ENCODE measurements at regions not wholly inside any gene's neighbourhood (a gene's known extent, or its start where the extent isn't known, plus 50 kb on each side); places are given as distances from the start of the nearest gene placed in this dataset.

GRCh38 chr15:54722342-54722986 is 474.3 kb downstream of the RSL24D1 start:
- Mint-ChIP-seq H3K4me3 (no peak overlapping the region), H3K4me1 (ENCODE audit: low read depth in 2 of 2) (no peaks in the 10 kb centered on the region), H3K9me3 (peaks cover 12 to 14% of the 10 kb centered on the region in 2 donors), H3K27me3 (peaks cover 0 to 4% of the 10 kb centered on the region in 2 donors), H3K27ac (no peak overlapping the region), H3K36me3 (ENCODE audit: insufficient read depth) (no peaks in the 10 kb centered on the region)
- DNase-seq = no peak
- no peak for ATAC-seq (replicated peaks)

DNA sequence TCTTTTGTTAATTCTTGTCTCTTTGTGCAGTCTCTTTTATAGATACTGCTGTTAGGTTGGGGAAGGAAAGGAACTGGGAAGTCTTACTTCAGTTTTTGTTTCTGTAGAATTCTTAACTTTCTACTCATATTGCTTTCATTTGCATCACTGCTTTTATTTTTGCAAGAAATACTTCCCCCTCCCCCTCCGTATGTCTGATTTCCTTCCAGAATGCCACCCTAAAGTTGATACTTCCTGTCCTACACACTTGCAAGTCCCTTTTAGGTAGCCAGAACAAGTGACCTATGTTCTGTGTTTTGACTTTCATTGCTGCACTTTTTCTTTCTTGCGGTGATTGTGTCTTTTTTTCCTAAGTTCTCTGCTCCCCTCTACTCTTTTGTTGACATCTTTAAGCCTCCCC is 477.4 kb downstream of the RSL24D1 start:
- ATAC-seq (replicated peaks) (no peak), DNase-seq (no peak)
- H3K4me3 Mint-ChIP-seq = no peak overlapping the region
- no peaks in the 10 kb centered on the region for H3K4me1 Mint-ChIP-seq (ENCODE audit: low read depth in 2 of 2)
- H3K27ac Mint-ChIP-seq = no peak overlapping the region
- peaks cover 0 to 4% of the 10 kb centered on the region in 2 donors for H3K27me3 Mint-ChIP-seq
- H3K36me3 Mint-ChIP-seq (ENCODE audit: insufficient read depth) = no peaks in the 10 kb centered on the region
- peaks cover 8 to 14% of the 10 kb centered on the region in 2 donors for H3K9me3 Mint-ChIP-seq

GRCh38 chr15:54707805-54708752 is 488.7 kb downstream of the RSL24D1 start:
- no peak overlapping the region for H3K27ac Mint-ChIP-seq
- no peaks in the 10 kb centered on the region for H3K4me1 Mint-ChIP-seq (ENCODE audit: low read depth in 2 of 2)
- no peak overlapping the region for H3K4me3 Mint-ChIP-seq
- no peaks in the 10 kb centered on the region for H3K27me3 Mint-ChIP-seq
- ATAC-seq (replicated peaks) = no peak
- no peak for DNase-seq
- no peaks in the 10 kb centered on the region for H3K36me3 Mint-ChIP-seq (ENCODE audit: insufficient read depth)
- H3K9me3 Mint-ChIP-seq = no peaks in the 10 kb centered on the region

DNA sequence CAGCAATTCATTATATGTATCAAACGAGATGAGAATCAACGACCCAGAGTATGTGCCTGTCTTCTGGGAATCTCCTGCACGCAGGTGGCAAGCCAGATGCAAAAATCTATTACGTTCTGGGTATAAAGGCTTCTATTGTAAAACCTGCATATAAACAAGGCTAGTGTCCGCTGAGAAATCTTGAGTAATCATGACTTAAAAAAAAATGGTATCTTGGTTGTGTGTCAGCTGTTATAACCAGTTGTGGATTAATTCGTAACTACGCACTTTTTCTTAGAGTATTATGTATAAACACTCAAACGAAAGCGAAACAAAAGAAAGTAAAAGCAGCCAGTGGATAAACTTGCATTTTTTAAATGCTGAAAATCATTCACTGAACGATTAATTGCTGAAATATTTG is 509.1 kb downstream of the RSL24D1 start:
- no peak overlapping the region for H3K27ac Mint-ChIP-seq
- no peak for ATAC-seq (replicated peaks)
- H3K9me3 Mint-ChIP-seq = no peaks in the 10 kb centered on the region
- H3K27me3 Mint-ChIP-seq = no peaks in the 10 kb centered on the region
- H3K4me3 Mint-ChIP-seq = no peak overlapping the region
- H3K4me1 Mint-ChIP-seq (ENCODE audit: low read depth in 2 of 2) = no peaks in the 10 kb centered on the region
- no peaks in the 10 kb centered on the region for H3K36me3 Mint-ChIP-seq (ENCODE audit: insufficient read depth)
- DNase-seq = no peak
